ENCODE measurements at regions not wholly inside any gene's neighbourhood (a gene's known extent, or its start where the extent isn't known, plus 50 kb on each side); places are given as distances from the start of the nearest gene placed in this dataset.

GRCh38 chr18:29248805-29249204, 1071.9 kb upstream of the CDH2 start:
- TF ChIP-seq CTCF (IDR thresholded peaks at IDR 0.05) (no peak), POLR2A (IDR thresholded peaks at IDR 0.05) (no peak)

All from uterus (tissue), 2 donors.